HepG2 (cell line): ENCODE measurements at regions not wholly inside any gene's neighbourhood (a gene's known extent, or its start where the extent isn't known, plus 50 kb on each side); places are given as distances from the start of the nearest gene placed in this dataset.

Experiments used
- ATAC-seq: fragments of 200-7000 bp; cut with Tn5 transposase; 3 replicates; pipeline ENCODE4 v1.9.1; 2020; ENCODE audit warnings: mild to moderate bottlenecking, moderate library complexity
- BruUV-seq: library from RNA; stranded (reverse); fragments of 400-500 nt; replicated peaks from 2 replicates; lab custom pipeline; 2021; lab: Mats Ljungman, UMichigan
- CTCF ChIA-PET: fragments of 300-600 bp; formaldehyde crosslinking; extraction: SDS; loops from one replicate; lab custom pipeline; 2021; ENCODE audit warnings: low total read pairs, inconsistent platforms, low intra/inter-chr PET ratio; lab: Yijun Ruan, JAX
- POLR2A ChIA-PET: fragments of 350-600 bp; sonication (Branson Sonifier 250); formaldehyde crosslinking; loops from one replicate; lab custom pipeline; 2020; ENCODE audit warnings: antibody characterized with exemption, inconsistent platforms; lab: Yijun Ruan, JAX
- DNase-seq: peaks from one replicate; pipeline ENCODE4 v3.0.0-alpha.2; 2015; ENCODE audit warnings: low spot score
- FAIRE-seq: peaks from 3 replicates; lab custom pipeline; 2011; peaks lifted over from hg19 to GRCh38; lab: Jason Lieb, UNC
- H2AFZ ChIP-seq: one replicate; pipeline ENCODE4 v1.6.1; 2011; ENCODE audit warnings: low read length, inconsistent platforms
- H3K27ac ChIP-seq: fragments of 300-600 bp; 3 replicates; pipeline ENCODE4 v1.8.0; 2011; ENCODE audit warnings: mixed run types, mild to moderate bottlenecking, mixed read lengths, low read length, inconsistent platforms; ENCODE audit not compliant: insufficient read depth; ENCODE audit errors: extremely low read length
- H3K27me3 ChIP-seq, 2 experiments: fragments of 200-600 bp in 1 of 2; 2 replicates in 1 of 2; 3 replicates in 1 of 2; pipeline versions ENCODE4 v1.6.0 to v1.8.0; 2011; ENCODE audit warnings: low read length in 2 of 2, mild to moderate bottlenecking in 2 of 2, moderate library complexity in 2 of 2, inconsistent platforms in 1 of 2; ENCODE audit not compliant: insufficient read depth in 2 of 2, control insufficient read depth in 1 of 2
- H3K36me3 ChIP-seq, 2 experiments: fragments of 200-600 bp in 1 of 2; replicated peaks in 1 of 2; 2 replicates in 1 of 2; 3 replicates in 1 of 2; pipeline versions ENCODE4 v1.5.1 to v1.8.0; 2011; ENCODE audit warnings: low read length in 2 of 2, inconsistent platforms in 1 of 2; ENCODE audit not compliant: insufficient read depth in 2 of 2, control insufficient read depth in 1 of 2
- H3K4me1 ChIP-seq: 2 replicates; pipeline ENCODE4 v1.5.1; 2012; ENCODE audit warnings: low read length, inconsistent platforms; ENCODE audit not compliant: insufficient read depth
- H3K4me2 ChIP-seq: 2 replicates; pipeline ENCODE4 v1.6.0; 2011; ENCODE audit warnings: low read depth, low read length, inconsistent platforms
- H3K4me3 ChIP-seq, 3 experiments: fragments of 200-600 bp in 1 of 3; sonication (generic), shearing (Covaris generic) in 1 of 3; replicated peaks in 1 of 3; 2 replicates each; pipeline ENCODE4 v1.5.1; 2011 to 2016; ENCODE audit warnings: low read length in 3 of 3, inconsistent platforms in 2 of 3, low read depth in 2 of 3, mild to moderate bottlenecking in 2 of 3, control low read depth in 1 of 3, mixed read lengths in 1 of 3; ENCODE audit not compliant: insufficient read depth in 1 of 3
- H3K79me2 ChIP-seq: one replicate; pipeline ENCODE4 v1.6.1; 2011; ENCODE audit warnings: low read length, inconsistent platforms; ENCODE audit not compliant: insufficient read depth
- H3K9ac ChIP-seq: 2 replicates; pipeline ENCODE4 v1.6.0; 2011; ENCODE audit warnings: mild to moderate bottlenecking, low read depth, low read length, inconsistent platforms; ENCODE audit not compliant: insufficient read depth
- H3K9me3 ChIP-seq: 2 replicates; pipeline ENCODE4 v1.5.1; 2012; ENCODE audit warnings: mild to moderate bottlenecking, low read length
- H4K20me1 ChIP-seq: 2 replicates; pipeline ENCODE4 v1.6.0; 2011; ENCODE audit warnings: inconsistent platforms, mild to moderate bottlenecking, low read length, moderate library complexity; ENCODE audit not compliant: insufficient read depth
- ARID2 ChIP-seq: sonication (generic); formaldehyde crosslinking; IDR thresholded peaks from 2 replicates; pipeline ENCODE4 v1.8.1; 2022; ENCODE audit warnings: mild to moderate bottlenecking, missing genetic modification reagents, borderline replicate concordance
- DZIP1 ChIP-seq: sonication (generic); formaldehyde crosslinking; IDR thresholded peaks from 2 replicates; pipeline ENCODE4 v1.5.0; 2020; ENCODE audit warnings: mild to moderate bottlenecking, missing genetic modification reagents
- FOSL2 ChIP-seq: sonication (generic); formaldehyde crosslinking; IDR thresholded peaks from 2 replicates; pipeline ENCODE4 v1.4.0; 2020; ENCODE audit warnings: missing genetic modification reagents
- HNRNPL ChIP-seq: fragments of 200-400 bp; formaldehyde crosslinking; IDR thresholded peaks from 2 replicates; pipeline ENCODE4 v1.6.1; 2017; ENCODE audit warnings: mild to moderate bottlenecking, low read depth, low read length
- MED8 ChIP-seq: sonication (generic); formaldehyde crosslinking; IDR thresholded peaks from 2 replicates; pipeline ENCODE4 v1.8.1; 2023; ENCODE audit warnings: mild to moderate bottlenecking, missing genetic modification reagents; ENCODE audit not compliant: insufficient replicate concordance
- MEF2D ChIP-seq: sonication (generic); formaldehyde crosslinking; IDR thresholded peaks from 2 replicates; pipeline ENCODE4 v1.5.1; 2020; ENCODE audit warnings: mild to moderate bottlenecking, missing genetic modification reagents
- NKX3-1 ChIP-seq: sonication (generic); formaldehyde crosslinking; IDR thresholded peaks from 2 replicates; pipeline ENCODE4 v1.5.0; 2020; ENCODE audit warnings: missing genetic modification reagents
- NR1H2 ChIP-seq: sonication (generic); formaldehyde crosslinking; IDR thresholded peaks from 2 replicates; pipeline ENCODE4 v1.8.1; 2022; ENCODE audit warnings: low read depth, missing genetic modification reagents, borderline replicate concordance
- PBX3 ChIP-seq: sonication (generic); formaldehyde crosslinking; IDR thresholded peaks from 2 replicates; pipeline ENCODE4 v1.8.1; 2023; ENCODE audit warnings: missing genetic modification reagents, inconsistent platforms, borderline replicate concordance
- PCBP2 ChIP-seq: fragments of 200-400 bp; formaldehyde crosslinking; optimal IDR thresholded peaks from 2 replicates; pipeline ENCODE3; 2018; ENCODE audit warnings: low read length, low read depth; ENCODE audit not compliant: poor library complexity, severe bottlenecking
- ZNF318 ChIP-seq: sonication (generic); formaldehyde crosslinking; IDR thresholded peaks from 2 replicates; pipeline ENCODE4 v1.4.0; 2020; ENCODE audit warnings: mild to moderate bottlenecking, missing genetic modification reagents
- ZNF879 ChIP-seq: sonication (generic); formaldehyde crosslinking; IDR thresholded peaks from 2 replicates; pipeline ENCODE4 v1.8.1; 2023; ENCODE audit warnings: missing genetic modification reagents
- WGBS: methylation state at CpG from one replicate; pipeline ENCODE4 v1.1.6; 2017; ENCODE audit warnings: low lambda C conversion rate; 5-methylcytosine and 5-hydroxymethylcytosine counted together
- in situ Hi-C: cut with HindIII; loops from 2 replicates; pipeline ENCODE4 v1.10.0; 2017; ENCODE audit warnings: low pct_unique_long_range_greater_than_20kb; ENCODE audit not compliant: extremely low pct_ligation_motif_present
- intact Hi-C: fragments of 100-400 bp; cut with micrococcal nuclease; formaldehyde crosslinking; loops from one replicate; pipeline ENCODE4 v1.10.0; 2022; ENCODE audit not compliant: unreplicated experiment

- WGBS: 64% methylated on average over 10 of the region's 10 CpGs
- BruUV-seq: no TSS peak
- H4K20me1 ChIP-seq: no peaks in the 10 kb centered on the region
- no peak overlapping the region for H3K4me3 ChIP-seq
- CTCF ChIA-PET: no interaction called here
- H3K79me2 ChIP-seq: no peaks in the 10 kb centered on the region
- DNase-seq (no peak), ATAC-seq (no peak), FAIRE-seq (no peak)
- no peaks in the 10 kb centered on the region; the same call in 1 of the 2 replicates for H3K4me1 ChIP-seq
- no peak overlapping the region for H3K4me2 ChIP-seq
- intact Hi-C loops (no loop called here), in situ Hi-C loops (no loop called here)
- no peak overlapping the region for H3K9ac ChIP-seq
- H3K27me3 ChIP-seq: no peaks in the 10 kb centered on the region; a peak in 1 of 5 replicates
- H3K27ac ChIP-seq: no peak overlapping the region
- no peaks in the 10 kb centered on the region for H3K9me3 ChIP-seq
- POLR2A ChIA-PET: no interaction called here
- H2AFZ ChIP-seq: no peak overlapping the region
- H3K36me3 ChIP-seq: no peaks in the 10 kb centered on the region
- TF ChIP-seq ZNF879: no peak
- TF ChIP-seq ZNF318 (CRISPR knock-in tag): no peak
- TF ChIP-seq MED8 (CRISPR knock-in tag): no peak
- no peak for TF ChIP-seq NKX3-1
- TF ChIP-seq FOSL2 (CRISPR knock-in tag): no peak
- TF ChIP-seq DZIP1 (CRISPR knock-in tag): no peak
- TF ChIP-seq PBX3: no peak
- no peak for TF ChIP-seq ARID2
- TF ChIP-seq HNRNPL: no peak
- TF ChIP-seq PCBP2: no peak
- no peak for TF ChIP-seq NR1H2 (CRISPR knock-in tag)
- TF ChIP-seq MEF2D (CRISPR knock-in tag): no peak
Observed at GRCh38 chr10:29202386-29202940, 86.4 kb upstream of the LYZL1 start.
